ENCODE measurements at regions not wholly inside any gene's neighbourhood (a gene's known extent, or its start where the extent isn't known, plus 50 kb on each side); places are given as distances from the start of the nearest gene placed in this dataset.

- DNase-seq (ENCODE audit: low read depth), result peak; percentile 20
- peak; percentile 92 for TF ChIP-seq CTCF (IDR thresholded peaks at IDR 0.05; ENCODE audit: low read depth, low read length, missing control alignments)
- in situ Hi-C loops (cut with HindIII; ENCODE audit: low sequenced_read_pairs), result no loop called here
Measured at GRCh38 chr1:91166106-91166712, 144.4 kb upstream of the ZNF644 start.

GRCh38 chr1:91165033-91165654 is 143.3 kb upstream of the ZNF644 start:
- H3K4me3 ChIP-seq (ENCODE audit: low read depth, low read length), result no peak overlapping the region
- in situ Hi-C loops (cut with HindIII; ENCODE audit: low sequenced_read_pairs), result no loop called here
- DNase-seq (ENCODE audit: low read depth), result no peak
- peak; percentile 98 for TF ChIP-seq CTCF (IDR thresholded peaks at IDR 0.05; ENCODE audit: low read depth, low read length, missing control alignments)

More at GRCh38 chr1:91166106-91166712, 144.4 kb upstream of the ZNF644 start:
- no peak overlapping the region for H3K4me3 ChIP-seq (ENCODE audit: low read depth, low read length)

DNA sequence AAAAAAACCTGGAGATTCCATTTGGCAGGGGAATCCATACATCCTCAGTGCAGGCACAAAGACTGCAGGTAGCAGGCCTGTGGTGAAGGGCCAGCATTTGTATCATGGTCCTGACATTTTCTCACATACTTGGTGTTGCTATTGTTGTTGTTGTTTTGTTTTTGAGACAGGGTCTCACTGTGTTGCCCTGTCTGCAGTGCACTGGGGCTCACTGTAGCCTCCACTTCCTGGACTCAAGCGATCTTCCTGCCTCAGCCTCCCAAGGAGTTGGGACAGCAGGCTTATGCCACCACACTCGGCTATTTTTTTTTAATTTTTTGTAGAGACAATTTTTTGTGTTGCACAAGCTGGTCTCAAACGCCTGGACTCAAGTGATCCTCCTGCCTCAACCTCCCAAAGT is 140.8 kb upstream of the ZNF644 start:
- no peak overlapping the region for H3K4me3 ChIP-seq (ENCODE audit: low read depth, low read length)
- DNase-seq (ENCODE audit: low read depth), result no peak
- in situ Hi-C loops (cut with HindIII; ENCODE audit: low sequenced_read_pairs), result no loop called here
- no peak for TF ChIP-seq CTCF (IDR thresholded peaks at IDR 0.05; ENCODE audit: low read depth, low read length, missing control alignments)

DNA sequence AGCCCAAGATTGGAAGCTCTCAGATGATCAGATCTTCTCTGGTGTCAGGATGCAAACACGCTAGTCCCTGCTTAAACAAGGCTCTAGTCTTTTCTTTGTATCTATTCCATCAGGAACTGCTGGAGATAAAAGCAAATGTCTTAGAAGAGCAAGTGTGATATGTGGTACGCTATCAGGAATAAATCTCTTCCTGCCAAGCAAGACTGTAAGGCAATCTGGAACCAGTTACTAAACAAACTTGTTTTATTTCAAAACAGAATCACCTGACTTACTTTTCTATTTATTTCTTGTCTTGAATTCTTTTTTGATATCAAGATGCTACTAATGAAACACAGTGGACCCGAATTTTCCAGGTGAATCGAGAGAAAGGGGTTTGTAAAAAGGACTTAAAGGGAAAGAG is 139.9 kb upstream of the ZNF644 start:
- TF ChIP-seq CTCF (IDR thresholded peaks at IDR 0.05; ENCODE audit: low read depth, low read length, missing control alignments), result no peak
- H3K4me3 ChIP-seq (ENCODE audit: low read depth, low read length), result no peak overlapping the region
- in situ Hi-C loops (cut with HindIII; ENCODE audit: low sequenced_read_pairs), result no loop called here
- no peak for DNase-seq (ENCODE audit: low read depth)

GRCh38 chr1:91161166-91161565 is 139.3 kb upstream of the ZNF644 start:
- in situ Hi-C loops (cut with HindIII; ENCODE audit: low sequenced_read_pairs), result no loop called here
- TF ChIP-seq CTCF (IDR thresholded peaks at IDR 0.05; ENCODE audit: low read depth, low read length, missing control alignments), result no peak
- H3K4me3 ChIP-seq (ENCODE audit: low read depth, low read length), result no peak overlapping the region
- DNase-seq (ENCODE audit: low read depth), result no peak

DNA sequence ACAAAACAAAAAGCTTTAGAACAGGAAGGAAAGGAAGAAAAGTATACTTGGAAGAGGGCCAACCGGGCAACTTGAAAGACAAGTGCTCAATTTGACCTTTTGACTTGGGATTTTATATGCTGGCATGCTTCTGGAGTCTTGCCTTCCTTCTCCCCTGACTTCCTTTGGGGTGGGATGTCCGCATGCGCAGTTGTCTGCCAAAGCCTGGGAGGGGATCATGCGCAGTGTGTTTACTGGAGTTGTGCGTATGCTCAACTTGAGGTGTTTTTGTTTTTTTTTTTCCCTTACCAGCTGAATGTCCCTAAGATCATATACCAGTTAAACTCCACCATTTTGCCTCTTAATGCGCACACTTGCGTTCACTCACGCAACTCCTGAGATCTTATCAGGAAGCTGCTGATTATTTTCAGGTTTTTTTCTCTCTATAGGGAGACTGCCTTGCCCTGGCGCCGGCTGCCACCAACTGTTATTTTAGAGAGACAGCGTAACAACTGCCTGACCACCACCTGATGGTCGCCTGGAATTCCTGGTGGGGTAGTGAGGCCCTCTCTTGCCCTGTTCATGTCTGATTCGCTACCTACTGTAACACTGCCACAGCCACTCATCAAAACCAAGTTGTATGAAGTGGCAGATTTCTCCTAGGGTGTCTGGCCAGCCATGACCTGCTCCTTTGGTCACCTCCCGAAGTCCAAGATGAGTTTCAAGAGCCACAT is 138.7 kb upstream of the ZNF644 start:
- in situ Hi-C loops (cut with HindIII; ENCODE audit: low sequenced_read_pairs), result no loop called here
- TF ChIP-seq CTCF (IDR thresholded peaks at IDR 0.05; ENCODE audit: low read depth, low read length, missing control alignments), result no peak
- no peak for DNase-seq (ENCODE audit: low read depth)
- H3K4me3 ChIP-seq (ENCODE audit: low read depth, low read length), result no peak overlapping the region
